Kidney glomerular epithelial cell (primary cell): ENCODE measurements at regions not wholly inside any gene's neighbourhood (a gene's known extent, or its start where the extent isn't known, plus 50 kb on each side); places are given as distances from the start of the nearest gene placed in this dataset.

Experiments
- DNase-seq: peaks from one replicate; lab custom pipeline; 2025; lab: John Stamatoyannopoulos, UW

GRCh38 chr1:218526198-218526580 lies 181.1 kb downstream of the TGFB2 start:
- DNase-seq, result no peak

- no peak for DNase-seq
Measured at GRCh38 chr1:218527737-218528136, 182.6 kb downstream of the TGFB2 start.

GRCh38 chr1:218529646-218530300 lies 184.6 kb downstream of the TGFB2 start:
- DNase-seq, result no peak

- DNase-seq, result no peak
Measured at GRCh38 chr1:218531936-218532335, 186.8 kb downstream of the TGFB2 start.

- DNase-seq, result no peak
Measured at GRCh38 chr1:218536296-218536986, 191.3 kb downstream of the TGFB2 start.

GRCh38 chr1:218537122-218537913 lies 192.2 kb downstream of the TGFB2 start:
- no peak for DNase-seq

GRCh38 chr1:218538341-218538740 lies 193.2 kb downstream of the TGFB2 start:
- DNase-seq, result no peak

GRCh38 chr1:218546314-218546713 lies 201.2 kb downstream of the TGFB2 start:
- no peak for DNase-seq

GRCh38 chr1:218547957-218548730 lies 203.0 kb downstream of the TGFB2 start:
- DNase-seq, result peak; percentile 80

- no peak for DNase-seq
Measured at GRCh38 chr1:218548764-218549163, 203.6 kb downstream of the TGFB2 start.

- DNase-seq, result no peak
Measured at GRCh38 chr1:218553197-218553596, 208.1 kb downstream of the TGFB2 start.

- DNase-seq, result no peak
Measured at GRCh38 chr1:218556016-218556415, 210.9 kb downstream of the TGFB2 start.

- no peak for DNase-seq
Measured at GRCh38 chr1:218557731-218558130, 212.6 kb downstream of the TGFB2 start.

- no peak for DNase-seq
Measured at GRCh38 chr1:218558271-218558810, 213.2 kb downstream of the TGFB2 start.

- peak; percentile 46 for DNase-seq
Measured at GRCh38 chr1:218565377-218565776, 220.2 kb downstream of the TGFB2 start.

GRCh38 chr1:218568962-218569550 lies 223.9 kb downstream of the TGFB2 start:
- no peak for DNase-seq

GRCh38 chr1:218570456-218570855 lies 225.3 kb downstream of the TGFB2 start:
- no peak for DNase-seq

- no peak for DNase-seq
Measured at GRCh38 chr1:218571491-218571890, 226.4 kb downstream of the TGFB2 start.

- no peak for DNase-seq
Measured at GRCh38 chr1:218572050-218572449, 226.9 kb downstream of the TGFB2 start.

- no peak for DNase-seq
Measured at GRCh38 chr1:218573925-218574324, 228.8 kb downstream of the TGFB2 start.

- no peak for DNase-seq
Measured at GRCh38 chr1:218575079-218575478, 229.9 kb downstream of the TGFB2 start.

- DNase-seq, result no peak
Measured at GRCh38 chr1:218575856-218576255, 230.7 kb downstream of the TGFB2 start.
